ENCODE measurements at regions not wholly inside any gene's neighbourhood (a gene's known extent, or its start where the extent isn't known, plus 50 kb on each side); places are given as distances from the start of the nearest gene placed in this dataset.
"Not testable (repeated sequence)": the region's sequence is repeated elsewhere in the genome, so short reads cannot be mapped to it uniquely, and the experiment has no call there.

GRCh38 chr6:26175033-26175427, 87.8 kb downstream of the HFE start:
- ATAC-seq = no peak

- ATAC-seq = no peak
These were observed 88.4 kb downstream of the HFE start for GRCh38 chr6:26175428-26176181.

- ATAC-seq = no peak
These were observed 92.4 kb downstream of the HFE start for GRCh38 chr6:26179675-26180074.

GRCh38 chr6:26180346-26180745, 93.1 kb downstream of the HFE start:
- no peak for ATAC-seq

GRCh38 chr6:26183237-26183580, 96.0 kb downstream of the HFE start:
- peak in 1 of 2 donors; percentile 7 for ATAC-seq

- peak; percentile 91 to 94 for ATAC-seq
These were observed 96.5 kb downstream of the HFE start for GRCh38 chr6:26183581-26184366.

- ATAC-seq = no peak
These were observed 97.2 kb downstream of the HFE start for GRCh38 chr6:26184367-26184891.

GRCh38 chr6:26185004-26185403, 97.8 kb downstream of the HFE start:
- no peak for ATAC-seq

GRCh38 chr6:26185802-26186201, 98.6 kb downstream of the HFE start:
- no peak for ATAC-seq

- ATAC-seq = no peak
These were observed 99.4 kb downstream of the HFE start for GRCh38 chr6:26186652-26187051.

GRCh38 chr6:26187292-26187691, 100.1 kb downstream of the HFE start:
- ATAC-seq = no peak

- ATAC-seq = no peak
These were observed 100.9 kb downstream of the HFE start for GRCh38 chr6:26187981-26188635.

GRCh38 chr6:26191512-26191911, 104.3 kb downstream of the HFE start:
- ATAC-seq = not testable (repeated sequence)

GRCh38 chr6:26193467-26194328, 106.5 kb downstream of the HFE start:
- no peak for ATAC-seq

GRCh38 chr6:26194329-26194701, 107.1 kb downstream of the HFE start:
- ATAC-seq = no peak

GRCh38 chr6:26194816-26195375, 107.7 kb downstream of the HFE start:
- no peak for ATAC-seq

- peak; percentile 63 to 69 for ATAC-seq
These were observed 108.2 kb downstream of the HFE start for GRCh38 chr6:26195376-26195923.

- no peak for ATAC-seq
These were observed 109.0 kb downstream of the HFE start for GRCh38 chr6:26195924-26196845.

GRCh38 chr6:26196846-26197635, 109.8 kb downstream of the HFE start:
- peak; percentile 57 to 62 for ATAC-seq

GRCh38 chr6:26197636-26197932, 110.4 kb downstream of the HFE start:
- no peak for ATAC-seq

All from activated CD4-positive, CD25-positive, alpha-beta regulatory T cell treated with anti-CD3 and anti-CD28 coated beads, Interleukin-2, amount 50 U/mL, for 24 hours (primary cell).